HCT116 (cell line): ENCODE measurements at regions not wholly inside any gene's neighbourhood (a gene's known extent, or its start where the extent isn't known, plus 50 kb on each side); places are given as distances from the start of the nearest gene placed in this dataset.

Source experiments
- ATAC-seq: fragments of 200-7000 bp; cut with Tn5 transposase; 2 replicates; pipeline ENCODE4 v1.9.1; 2020; ENCODE audit warnings: mild to moderate bottlenecking, moderate library complexity
- BruUV-seq: library from RNA; stranded (reverse); fragments of 400-500 nt; replicated peaks from 2 replicates; lab custom pipeline; 2021; lab: Mats Ljungman, UMichigan
- CTCF ChIA-PET: fragments of 300-600 bp; sonication (Branson Sonifier 250); formaldehyde crosslinking; loops from one replicate; lab custom pipeline; 2021; ENCODE audit warnings: antibody characterized with exemption; lab: Charles Lee
- POLR2A ChIA-PET: fragments of 300-600, 350-600 bp; sonication (Branson Sonifier 250); formaldehyde crosslinking; loops from one replicate; lab custom pipeline; 2021; ENCODE audit warnings: antibody characterized with exemption; lab: Charles Lee
- RAD21 ChIA-PET, 2 experiments: fragments of 300-600 bp; sonication (Branson Sonifier 250); formaldehyde crosslinking; loops; one replicate each; lab custom pipeline; 2023; ENCODE audit warnings: low total read pairs in 2 of 2; ENCODE audit not compliant: uncharacterized antibody in 2 of 2, unreplicated experiment in 2 of 2, low non-redundant PET in 1 of 2; lab: Charles Lee
- DNase-seq: peaks from one replicate; pipeline ENCODE4 v3.0.0-alpha.2; 2010; ENCODE audit warnings: low read depth, low spot score
- H2AFZ ChIP-seq: fragments of 200-600 bp; shearing (Covaris generic), sonication (generic); 2 replicates; pipeline ENCODE4 v1.6.1; 2017; ENCODE audit warnings: low read depth, mixed run types, mixed read lengths, antibody characterized with exemption, low read length; ENCODE audit not compliant: poor library complexity, severe bottlenecking
- H3K27ac ChIP-seq: 2 replicates; pipeline ENCODE4 v1.5.1; 2012; ENCODE audit warnings: low read depth, low read length
- H3K27me3 ChIP-seq: fragments of 200-600 bp; sonication (generic); 2 replicates; pipeline ENCODE4 v1.6.1; 2016; ENCODE audit warnings: mixed run types, low read length, mixed read lengths; ENCODE audit not compliant: insufficient read depth
- H3K36me3 ChIP-seq, 2 experiments: fragments of 200-500 bp in 1 of 2; fragments of 200-600 bp in 1 of 2; sonication (Bioruptor generic) in 1 of 2; sonication (generic) in 1 of 2; 2 replicates each; pipeline versions ENCODE4 v1.5.1 to v1.6.1; 2014 to 2016; ENCODE audit warnings: low read length in 2 of 2, inconsistent platforms in 1 of 2, mixed read lengths in 1 of 2, mixed run types in 1 of 2; ENCODE audit not compliant: insufficient read depth in 2 of 2, control insufficient read depth in 1 of 2
- H3K4me1 ChIP-seq, 2 experiments: fragments of 200-600 bp in 1 of 2; sonication (generic) in 1 of 2; 2 replicates each; pipeline versions ENCODE4 v1.5.1 to v1.6.1; 2012 to 2017; ENCODE audit warnings: low read length in 2 of 2, inconsistent platforms in 1 of 2, mild to moderate bottlenecking in 1 of 2, mixed read lengths in 1 of 2, mixed run types in 1 of 2, moderate library complexity in 1 of 2; ENCODE audit not compliant: insufficient read depth in 2 of 2, control insufficient read depth in 1 of 2
- H3K4me2 ChIP-seq: fragments of 200-600 bp; sonication (generic); 2 replicates; pipeline ENCODE4 v1.6.1; 2017; ENCODE audit warnings: mixed run types, low read length, mixed read lengths
- H3K4me3 ChIP-seq, 2 experiments: fragments of 200-600 bp in 1 of 2; sonication (generic) in 1 of 2; replicated peaks in 1 of 2; 2 replicates each; pipeline ENCODE4 v1.5.1; 2011 to 2016; ENCODE audit warnings: low read length in 2 of 2, control low read depth in 1 of 2, low read depth in 1 of 2, mild to moderate bottlenecking in 1 of 2, mixed read lengths in 1 of 2, mixed run types in 1 of 2
- H3K79me2 ChIP-seq: fragments of 200-600 bp; sonication (generic); 2 replicates; pipeline ENCODE4 v1.6.1; 2017; ENCODE audit warnings: mild to moderate bottlenecking, mixed run types, low read length, moderate library complexity, mixed read lengths; ENCODE audit not compliant: insufficient read depth
- H3K9ac ChIP-seq: fragments of 200-600 bp; sonication (generic); 2 replicates; pipeline ENCODE4 v1.6.1; 2016; ENCODE audit warnings: low read length, mixed read lengths
- H3K9me2 ChIP-seq: fragments of 200-600 bp; sonication (generic), shearing (Covaris generic); 2 replicates; pipeline ENCODE4 v1.6.1; 2017; ENCODE audit warnings: mixed run types, mild to moderate bottlenecking, moderate library complexity; ENCODE audit not compliant: insufficient read depth
- H3K9me3 ChIP-seq, 2 experiments: fragments of 200-500 bp in 1 of 2; fragments of 200-600 bp in 1 of 2; sonication (Bioruptor generic) in 1 of 2; sonication (generic) in 1 of 2; 2 replicates each; pipeline ENCODE4 v1.6.1; 2014 to 2017; ENCODE audit warnings: low read length in 2 of 2, mixed read lengths in 2 of 2, inconsistent platforms in 1 of 2, low read depth in 1 of 2, mild to moderate bottlenecking in 1 of 2, mixed run types in 1 of 2, moderate library complexity in 1 of 2; ENCODE audit not compliant: control insufficient read depth in 1 of 2, insufficient read depth in 1 of 2
- H4K20me1 ChIP-seq: fragments of 200-600 bp; sonication (generic), shearing (Covaris generic); 2 replicates; pipeline ENCODE4 v1.6.1; 2017; ENCODE audit warnings: mixed run types, mild to moderate bottlenecking, moderate library complexity; ENCODE audit not compliant: insufficient read depth
- CBX3 ChIP-seq: IDR thresholded peaks from 2 replicates; pipeline ENCODE4 v1.6.1; 2012; ENCODE audit warnings: low read depth
- CEBPB ChIP-seq: IDR thresholded peaks from 2 replicates; pipeline ENCODE4 v1.6.1; 2012; ENCODE audit warnings: low read depth
- EGR1 ChIP-seq: IDR thresholded peaks from 2 replicates; pipeline ENCODE4 v1.6.1; 2012; ENCODE audit warnings: low read depth
- ELF1 ChIP-seq: IDR thresholded peaks from 2 replicates; pipeline ENCODE4 v1.6.1; 2012; ENCODE audit warnings: low read depth, borderline replicate concordance
- EZH2phosphoT487 ChIP-seq: fragments of 200-600 bp; IDR thresholded peaks from 2 replicates; pipeline ENCODE4 v1.6.1; 2018; ENCODE audit warnings: antibody characterized with exemption, borderline replicate concordance
- FOSL1 ChIP-seq: IDR thresholded peaks from 2 replicates; pipeline ENCODE4 v1.6.1; 2012; ENCODE audit warnings: low read depth
- JUND ChIP-seq: IDR thresholded peaks from 2 replicates; pipeline ENCODE4 v1.6.1; 2012
- POLR2A ChIP-seq: IDR thresholded peaks from 2 replicates; pipeline ENCODE4 v1.7.0; 2011; ENCODE audit warnings: borderline replicate concordance; ENCODE audit not compliant: insufficient read depth, insufficient read length; ENCODE audit errors: extremely low read depth
- POLR2AphosphoS5 ChIP-seq: IDR thresholded peaks from 2 replicates; pipeline ENCODE4 v1.6.1; 2011; ENCODE audit warnings: mild to moderate bottlenecking, low read depth, low read length, moderate library complexity
- SIN3A ChIP-seq: IDR thresholded peaks from 2 replicates; pipeline ENCODE4 v1.6.1; 2012; ENCODE audit warnings: low read depth
- SRF ChIP-seq: IDR thresholded peaks from 2 replicates; pipeline ENCODE4 v1.6.1; 2012; ENCODE audit warnings: low read depth
- YY1 ChIP-seq: IDR thresholded peaks from 2 replicates; pipeline ENCODE4 v1.6.1; 2011; ENCODE audit warnings: low read length, low read depth, moderate library complexity, mild to moderate bottlenecking; ENCODE audit not compliant: insufficient replicate concordance; ENCODE audit errors: extremely low read depth
- ZNF274 ChIP-seq: fragments of 200-500 bp; sonication (Bioruptor generic); IDR thresholded peaks from 2 replicates; pipeline ENCODE4 v1.6.1; 2014; ENCODE audit warnings: mild to moderate bottlenecking, low read depth, low read length, inconsistent platforms
- intact Hi-C: fragments of 100-400 bp; cut with micrococcal nuclease; formaldehyde crosslinking; loops from 2 replicates; pipeline ENCODE4 v1.10.0; 2022
- TF ChIP-seq, protein P1 (sequence below), 3 experiments: fragments of 200-600 bp in 1 of 3; sonication (generic) in 1 of 3; IDR thresholded peaks in 2 of 3; conservative IDR thresholded peaks in 1 of 3; 2 replicates each; pipeline ENCODE4 v1.5.1; 2012 to 2017; ENCODE audit warnings: low read depth in 2 of 3, low read length in 2 of 3, antibody characterized with exemption in 1 of 3, borderline replicate concordance in 1 of 3, control low read depth in 1 of 3, mild to moderate bottlenecking in 1 of 3, mixed read lengths in 1 of 3, mixed run types in 1 of 3, moderate library complexity in 1 of 3; ENCODE audit not compliant: insufficient read depth in 1 of 3
- TF ChIP-seq, protein P2 (sequence below): IDR thresholded peaks from 2 replicates; pipeline ENCODE4 v1.6.1; 2012
- TF ChIP-seq, protein P3 (sequence below): IDR thresholded peaks from 2 replicates; pipeline ENCODE4 v1.6.1; 2012

DNA sequence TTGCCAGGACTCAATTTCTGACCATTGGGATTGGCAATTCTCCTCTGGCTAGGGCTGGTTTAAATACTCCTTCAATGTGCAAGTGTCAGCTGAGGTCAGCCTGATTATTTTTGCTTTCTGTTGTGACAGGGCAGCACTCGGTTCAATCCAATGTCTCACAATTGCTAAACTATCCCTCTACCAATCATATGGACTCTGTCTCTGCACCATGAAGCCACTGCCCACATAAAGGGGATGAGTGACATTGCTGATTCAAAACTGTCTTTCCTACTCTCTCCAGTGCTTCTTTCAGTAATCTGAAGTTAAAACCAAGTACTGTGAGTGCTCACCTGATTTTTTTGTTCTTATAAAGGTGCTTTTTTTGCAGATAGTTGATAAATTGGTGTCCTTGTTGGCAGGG, 1030.7 kb downstream of the GLUD2 start:
- ATAC-seq (no peak), DNase-seq (no peak)
- Histone ChIP-seq H3K9ac (no peak overlapping the region), H3K27ac (no peak overlapping the region), H3K36me3 (no peaks in the 10 kb centered on the region), H3K27me3 (no peaks in the 10 kb centered on the region), H3K4me1 (no peaks in the 10 kb centered on the region), H3K9me3 (no peaks in the 10 kb centered on the region), H3K79me2 (no peaks in the 10 kb centered on the region), H3K9me2 (no peaks in the 10 kb centered on the region), H4K20me1 (no peaks in the 10 kb centered on the region), H3K4me2 (no peak overlapping the region), H3K4me3 (no peak overlapping the region)
- POLR2A ChIA-PET: no interaction called here
- intact Hi-C loops: no loop called here
- CTCF ChIA-PET: no interaction called here
- no TSS peak for BruUV-seq
- TF ChIP-seq JUND: no peak
- no peak for TF ChIP-seq CBX3
- TF ChIP-seq POLR2A: no peak
- TF ChIP-seq, protein P1, sequence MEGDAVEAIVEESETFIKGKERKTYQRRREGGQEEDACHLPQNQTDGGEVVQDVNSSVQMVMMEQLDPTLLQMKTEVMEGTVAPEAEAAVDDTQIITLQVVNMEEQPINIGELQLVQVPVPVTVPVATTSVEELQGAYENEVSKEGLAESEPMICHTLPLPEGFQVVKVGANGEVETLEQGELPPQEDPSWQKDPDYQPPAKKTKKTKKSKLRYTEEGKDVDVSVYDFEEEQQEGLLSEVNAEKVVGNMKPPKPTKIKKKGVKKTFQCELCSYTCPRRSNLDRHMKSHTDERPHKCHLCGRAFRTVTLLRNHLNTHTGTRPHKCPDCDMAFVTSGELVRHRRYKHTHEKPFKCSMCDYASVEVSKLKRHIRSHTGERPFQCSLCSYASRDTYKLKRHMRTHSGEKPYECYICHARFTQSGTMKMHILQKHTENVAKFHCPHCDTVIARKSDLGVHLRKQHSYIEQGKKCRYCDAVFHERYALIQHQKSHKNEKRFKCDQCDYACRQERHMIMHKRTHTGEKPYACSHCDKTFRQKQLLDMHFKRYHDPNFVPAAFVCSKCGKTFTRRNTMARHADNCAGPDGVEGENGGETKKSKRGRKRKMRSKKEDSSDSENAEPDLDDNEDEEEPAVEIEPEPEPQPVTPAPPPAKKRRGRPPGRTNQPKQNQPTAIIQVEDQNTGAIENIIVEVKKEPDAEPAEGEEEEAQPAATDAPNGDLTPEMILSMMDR (IDR thresholded peaks at IDR 0.05 in 2 of 3, conservative IDR thresholded peaks at IDR 0.05 in 1 of 3; ENCODE audit: borderline replicate concordance in 1 of 3, insufficient read depth in 1 of 3, low read depth in 2 of 3, low read length in 2 of 3): no peak
- TF ChIP-seq EZH2phosphoT487: no peak
- TF ChIP-seq SIN3A: no peak
- TF ChIP-seq, protein P2, sequence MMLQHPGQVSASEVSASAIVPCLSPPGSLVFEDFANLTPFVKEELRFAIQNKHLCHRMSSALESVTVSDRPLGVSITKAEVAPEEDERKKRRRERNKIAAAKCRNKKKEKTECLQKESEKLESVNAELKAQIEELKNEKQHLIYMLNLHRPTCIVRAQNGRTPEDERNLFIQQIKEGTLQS: no peak
- no peak for TF ChIP-seq CEBPB
- no peak for TF ChIP-seq SRF
- no peak for TF ChIP-seq ZNF274
- TF ChIP-seq, all 23 proteins: peak for 0
- H2AFZ ChIP-seq: no peak overlapping the region
- RAD21 ChIA-PET: no interaction called here

DNA sequence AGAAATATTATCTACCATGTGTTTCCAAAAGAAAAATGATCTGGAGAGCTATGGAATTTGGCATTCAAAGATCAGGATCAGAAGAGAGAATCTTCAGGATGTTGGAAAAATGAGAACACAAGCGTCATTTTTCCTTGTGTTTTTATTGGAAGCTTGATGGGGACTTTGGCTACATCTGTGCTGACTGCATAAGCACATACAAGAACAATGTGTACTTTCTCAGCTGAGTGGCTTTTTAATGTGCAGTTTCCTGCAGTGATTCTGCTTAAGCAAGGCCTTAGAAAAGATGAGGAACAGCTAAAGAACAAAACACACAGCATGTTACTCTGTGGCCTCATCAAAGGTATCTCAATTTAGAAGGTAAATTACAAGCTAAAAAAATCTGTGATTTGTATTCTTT, 1039.9 kb downstream of the GLUD2 start:
- Histone ChIP-seq H4K20me1 (no peaks in the 10 kb centered on the region), H3K9ac (no peak overlapping the region), H3K4me2 (no peak overlapping the region), H3K4me3 (no peak overlapping the region), H3K4me1 (no peaks in the 10 kb centered on the region), H3K9me2 (no peaks in the 10 kb centered on the region), H3K9me3 (no peaks in the 10 kb centered on the region), H2AFZ (no peak overlapping the region), H3K36me3 (no peaks in the 10 kb centered on the region), H3K27me3 (no peaks in the 10 kb centered on the region), H3K79me2 (no peaks in the 10 kb centered on the region), H3K27ac (no peak overlapping the region)
- no peak for DNase-seq
- ChIA-PET RAD21 (no interaction called here), CTCF (no interaction called here), POLR2A (no interaction called here)
- ATAC-seq: no peak
- intact Hi-C loops: no loop called here
- BruUV-seq: no TSS peak
- no peak for TF ChIP-seq YY1
- TF ChIP-seq EGR1: no peak
- no peak for TF ChIP-seq EZH2phosphoT487
- TF ChIP-seq JUND: no peak
- TF ChIP-seq, protein P3, sequence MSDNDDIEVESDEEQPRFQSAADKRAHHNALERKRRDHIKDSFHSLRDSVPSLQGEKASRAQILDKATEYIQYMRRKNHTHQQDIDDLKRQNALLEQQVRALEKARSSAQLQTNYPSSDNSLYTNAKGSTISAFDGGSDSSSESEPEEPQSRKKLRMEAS: no peak
- TF ChIP-seq FOSL1: no peak
- TF ChIP-seq ZNF274: no peak
- TF ChIP-seq ELF1: no peak
- no peak for TF ChIP-seq CBX3
- TF ChIP-seq, protein P1 (IDR thresholded peaks at IDR 0.05 in 2 of 3, conservative IDR thresholded peaks at IDR 0.05 in 1 of 3; ENCODE audit: borderline replicate concordance in 1 of 3, insufficient read depth in 1 of 3, low read depth in 2 of 3, low read length in 2 of 3): no peak
- no peak for TF ChIP-seq POLR2AphosphoS5
